Tibial nerve (tissue), 4 donors: ENCODE measurements at regions not wholly inside any gene's neighbourhood (a gene's known extent, or its start where the extent isn't known, plus 50 kb on each side); places are given as distances from the start of the nearest gene placed in this dataset.

Experiments
- EP300 ChIP-seq, 2 donors: sonication (generic); formaldehyde crosslinking; IDR thresholded peaks; one replicate each; pipeline ENCODE4 v1.6.1; 2017; ENCODE audit warnings: antibody characterized with exemption in 2 of 2, mild to moderate bottlenecking in 1 of 2
- TF ChIP-seq, protein P1 (sequence below), 5 experiments: fragments of 200-600 bp in 3 of 5; fragments of 450-650 bp in 2 of 5; sonication (generic) in 3 of 5; IDR thresholded peaks; one replicate each; pipeline ENCODE4 v1.5.1; 2016 to 2019; ENCODE audit warnings: antibody characterized with exemption in 5 of 5, mild to moderate bottlenecking in 3 of 5, moderate library complexity in 2 of 5

DNA sequence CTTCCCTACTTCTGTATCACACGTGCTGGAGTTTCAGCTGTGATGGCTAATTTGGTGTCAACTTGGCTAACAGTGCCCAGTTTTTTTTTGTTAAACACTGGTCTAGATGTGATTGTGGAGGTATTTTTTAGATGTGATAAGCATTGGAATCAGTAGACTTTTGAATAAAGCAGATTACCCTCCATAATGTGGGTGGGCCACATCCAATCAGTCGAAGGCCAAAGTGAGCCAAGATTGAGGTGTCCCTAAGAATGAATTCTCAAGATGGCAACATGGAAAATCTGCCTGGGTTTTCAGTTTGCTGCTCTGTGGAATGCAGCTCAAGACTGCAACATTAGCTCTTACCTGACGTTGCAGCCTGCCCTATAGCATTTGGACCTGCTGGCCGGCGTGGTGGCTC, 68.8 kb upstream of the AGBL1 start:
- TF ChIP-seq, protein P1, sequence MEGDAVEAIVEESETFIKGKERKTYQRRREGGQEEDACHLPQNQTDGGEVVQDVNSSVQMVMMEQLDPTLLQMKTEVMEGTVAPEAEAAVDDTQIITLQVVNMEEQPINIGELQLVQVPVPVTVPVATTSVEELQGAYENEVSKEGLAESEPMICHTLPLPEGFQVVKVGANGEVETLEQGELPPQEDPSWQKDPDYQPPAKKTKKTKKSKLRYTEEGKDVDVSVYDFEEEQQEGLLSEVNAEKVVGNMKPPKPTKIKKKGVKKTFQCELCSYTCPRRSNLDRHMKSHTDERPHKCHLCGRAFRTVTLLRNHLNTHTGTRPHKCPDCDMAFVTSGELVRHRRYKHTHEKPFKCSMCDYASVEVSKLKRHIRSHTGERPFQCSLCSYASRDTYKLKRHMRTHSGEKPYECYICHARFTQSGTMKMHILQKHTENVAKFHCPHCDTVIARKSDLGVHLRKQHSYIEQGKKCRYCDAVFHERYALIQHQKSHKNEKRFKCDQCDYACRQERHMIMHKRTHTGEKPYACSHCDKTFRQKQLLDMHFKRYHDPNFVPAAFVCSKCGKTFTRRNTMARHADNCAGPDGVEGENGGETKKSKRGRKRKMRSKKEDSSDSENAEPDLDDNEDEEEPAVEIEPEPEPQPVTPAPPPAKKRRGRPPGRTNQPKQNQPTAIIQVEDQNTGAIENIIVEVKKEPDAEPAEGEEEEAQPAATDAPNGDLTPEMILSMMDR (IDR thresholded peaks at IDR 0.05): no peak
- TF ChIP-seq EP300 (IDR thresholded peaks at IDR 0.05): no peak
